NB4 (cell line): ENCODE measurements at regions not wholly inside any gene's neighbourhood (a gene's known extent, or its start where the extent isn't known, plus 50 kb on each side); places are given as distances from the start of the nearest gene placed in this dataset.
"Not testable (repeated sequence)": the region's sequence is repeated elsewhere in the genome, so short reads cannot be mapped to it uniquely, and the experiment has no call there.

ENCODE experiments used
- DNase-seq: peaks from one replicate; pipeline ENCODE4 v3.0.0; 2010; ENCODE audit warnings: low read depth
- H3K4me3 ChIP-seq: one replicate; pipeline ENCODE4 v1.5.1; 2011; ENCODE audit warnings: mild to moderate bottlenecking, low read depth, low read length, moderate library complexity
- CTCF ChIP-seq: IDR thresholded peaks from one replicate; pipeline ENCODE4 v1.5.1; 2012; ENCODE audit warnings: low read depth, low read length
- MAX ChIP-seq: IDR thresholded peaks from 2 replicates; pipeline ENCODE4 v1.6.1; 2011; ENCODE audit warnings: low read depth, low read length
- MYC ChIP-seq: IDR thresholded peaks from 2 replicates; pipeline ENCODE4 v1.6.1; 2011; ENCODE audit warnings: low read depth, low read length
- POLR2A ChIP-seq: IDR thresholded peaks from 2 replicates; pipeline ENCODE4 v1.6.1; 2011; ENCODE audit warnings: mild to moderate bottlenecking; ENCODE audit not compliant: insufficient read length; ENCODE audit errors: extremely low read depth

GRCh38 chr17:34750004-34750403 is 170.6 kb downstream of the TMEM132E start:
- DNase-seq = no peak
- TF ChIP-seq MAX (no peak), POLR2A (no peak)

GRCh38 chr17:34741967-34742366 is 162.6 kb downstream of the TMEM132E start:
- no peak for TF ChIP-seq POLR2A
- TF ChIP-seq MYC = no peak
- TF ChIP-seq MAX = no peak
- TF ChIP-seq CTCF = no peak
- DNase-seq = no peak
- H3K4me3 ChIP-seq = no peak overlapping the region

More at GRCh38 chr17:34750004-34750403, 170.6 kb downstream of the TMEM132E start:
- H3K4me3 ChIP-seq = no peak overlapping the region

- no peak overlapping the region for H3K4me3 ChIP-seq
- TF ChIP-seq POLR2A (no peak), CTCF (no peak), MAX (no peak), MYC (no peak)
- DNase-seq = no peak
Measured at GRCh38 chr17:34740565-34741520, 161.5 kb downstream of the TMEM132E start.

GRCh38 chr17:34739386-34739785 is 160.0 kb downstream of the TMEM132E start:
- TF ChIP-seq MAX (no peak), POLR2A (no peak), MYC (no peak), CTCF (no peak)

GRCh38 chr17:34737673-34738072 is 158.3 kb downstream of the TMEM132E start:
- DNase-seq, H3K4me3 ChIP-seq: not testable (repeated sequence)

More at GRCh38 chr17:34739386-34739785, 160.0 kb downstream of the TMEM132E start:
- DNase-seq = no peak
- no peak overlapping the region for H3K4me3 ChIP-seq

GRCh38 chr17:34736611-34737010 is 157.2 kb downstream of the TMEM132E start:
- TF ChIP-seq MAX (no peak), CTCF (no peak), MYC (no peak), POLR2A (no peak)
- H3K4me3 ChIP-seq = no peak overlapping the region
- DNase-seq = no peak
